Retina (tissue), 1 donor: ENCODE measurements at regions not wholly inside any gene's neighbourhood (a gene's known extent, or its start where the extent isn't known, plus 50 kb on each side); places are given as distances from the start of the nearest gene placed in this dataset.
A peak's percentile ranks its signal among the peaks of the same experiment; 100 is the strongest.
"Not testable (repeated sequence)": the region's sequence is repeated elsewhere in the genome, so short reads cannot be mapped to it uniquely, and the experiment has no call there.

Source experiments
- DNase-seq: peaks from one replicate; pipeline ENCODE4 v3.0.0-alpha.2; 2016

GRCh38 chr11:134505125-134505524, 93.1 kb upstream of the B3GAT1 start:
- DNase-seq: no peak

- DNase-seq: peak; percentile 61
These were observed 92.3 kb upstream of the B3GAT1 start for GRCh38 chr11:134504146-134504905.

GRCh38 chr11:134503596-134503995, 91.6 kb upstream of the B3GAT1 start:
- DNase-seq: no peak

GRCh38 chr11:134503100-134503499, 91.1 kb upstream of the B3GAT1 start:
- no peak for DNase-seq

GRCh38 chr11:134502153-134502550, 90.1 kb upstream of the B3GAT1 start:
- DNase-seq: no peak

GRCh38 chr11:134501406-134502152, 89.5 kb upstream of the B3GAT1 start:
- no peak for DNase-seq

GRCh38 chr11:134500621-134501020, 88.6 kb upstream of the B3GAT1 start:
- DNase-seq: peak; percentile 2

GRCh38 chr11:134499990-134500389, 87.9 kb upstream of the B3GAT1 start:
- no peak for DNase-seq

GRCh38 chr11:134498326-134499139, 86.5 kb upstream of the B3GAT1 start:
- no peak for DNase-seq

GRCh38 chr11:134497586-134497985, 85.5 kb upstream of the B3GAT1 start:
- DNase-seq: no peak

GRCh38 chr11:134496058-134496457, 84.0 kb upstream of the B3GAT1 start:
- DNase-seq: not testable (repeated sequence)

- DNase-seq: not testable (repeated sequence)
These were observed 82.4 kb upstream of the B3GAT1 start for GRCh38 chr11:134494395-134494794.

GRCh38 chr11:134492411-134492810, 80.4 kb upstream of the B3GAT1 start:
- not testable (repeated sequence) for DNase-seq

- no peak for DNase-seq
These were observed 77.7 kb upstream of the B3GAT1 start for GRCh38 chr11:134489728-134490127.

- no peak for DNase-seq
These were observed 76.9 kb upstream of the B3GAT1 start for GRCh38 chr11:134488913-134489312.

- no peak for DNase-seq
These were observed 76.5 kb upstream of the B3GAT1 start for GRCh38 chr11:134488512-134488911.

GRCh38 chr11:134487696-134488095, 75.7 kb upstream of the B3GAT1 start:
- no peak for DNase-seq

- DNase-seq: no peak
These were observed 74.7 kb upstream of the B3GAT1 start for GRCh38 chr11:134486704-134487103.

GRCh38 chr11:134486106-134486505, 74.1 kb upstream of the B3GAT1 start:
- DNase-seq: no peak

GRCh38 chr11:134485316-134485715, 73.3 kb upstream of the B3GAT1 start:
- DNase-seq: no peak

GRCh38 chr11:134483857-134484256, 71.8 kb upstream of the B3GAT1 start:
- DNase-seq: no peak

- peak; percentile 1 for DNase-seq
These were observed 71.2 kb upstream of the B3GAT1 start for GRCh38 chr11:134483291-134483690.

- peak; percentile 0 for DNase-seq
These were observed 70.8 kb upstream of the B3GAT1 start for GRCh38 chr11:134482865-134483264.
